ENCODE measurements at regions not wholly inside any gene's neighbourhood (a gene's known extent, or its start where the extent isn't known, plus 50 kb on each side); places are given as distances from the start of the nearest gene placed in this dataset.

GRCh38 chr18:77486985-77487384 is 237.3 kb downstream of the GALR1 start:
- no peak for TF ChIP-seq CTCF (IDR thresholded peaks at IDR 0.05)

DNA sequence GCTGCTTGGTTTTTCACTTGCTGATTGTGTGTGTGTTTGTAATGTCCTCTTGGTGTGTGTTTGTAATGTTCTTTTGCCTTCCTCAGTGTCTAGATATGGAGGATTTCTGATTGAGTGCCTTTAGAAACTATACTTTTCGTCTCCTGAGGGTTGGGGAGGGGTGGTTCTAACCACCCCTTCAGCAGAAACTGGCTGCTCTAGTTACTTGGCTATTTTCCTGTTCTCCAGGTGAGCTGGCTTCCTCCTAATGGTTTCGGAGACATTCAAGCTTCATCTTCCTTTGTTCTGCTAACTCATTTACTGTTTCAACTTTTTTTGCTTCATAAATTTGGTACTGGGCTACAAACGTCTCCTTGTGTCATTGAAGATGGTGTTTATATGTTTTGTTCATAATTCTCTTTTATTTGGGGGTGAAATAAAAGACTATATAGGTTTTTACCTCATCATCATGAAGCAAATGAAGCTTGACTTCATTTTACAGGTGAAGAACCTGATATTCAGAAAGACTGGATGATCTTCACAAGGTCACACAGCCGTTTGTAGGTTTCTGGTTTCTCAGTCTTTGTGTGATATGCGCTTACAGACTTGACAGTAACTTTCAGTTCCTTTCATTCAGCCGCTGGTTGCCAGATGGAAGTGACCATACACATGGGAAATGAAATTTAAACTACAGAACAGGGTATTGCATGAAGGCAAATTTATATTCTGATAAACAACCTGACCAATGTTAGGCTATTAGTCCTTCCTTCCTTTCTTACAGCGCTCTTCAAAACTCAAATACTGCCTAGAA is 238.5 kb downstream of the GALR1 start:
- TF ChIP-seq CTCF (IDR thresholded peaks at IDR 0.05) = no peak

GRCh38 chr18:77495079-77495478 is 245.4 kb downstream of the GALR1 start:
- no peak for TF ChIP-seq CTCF (IDR thresholded peaks at IDR 0.05)

DNA sequence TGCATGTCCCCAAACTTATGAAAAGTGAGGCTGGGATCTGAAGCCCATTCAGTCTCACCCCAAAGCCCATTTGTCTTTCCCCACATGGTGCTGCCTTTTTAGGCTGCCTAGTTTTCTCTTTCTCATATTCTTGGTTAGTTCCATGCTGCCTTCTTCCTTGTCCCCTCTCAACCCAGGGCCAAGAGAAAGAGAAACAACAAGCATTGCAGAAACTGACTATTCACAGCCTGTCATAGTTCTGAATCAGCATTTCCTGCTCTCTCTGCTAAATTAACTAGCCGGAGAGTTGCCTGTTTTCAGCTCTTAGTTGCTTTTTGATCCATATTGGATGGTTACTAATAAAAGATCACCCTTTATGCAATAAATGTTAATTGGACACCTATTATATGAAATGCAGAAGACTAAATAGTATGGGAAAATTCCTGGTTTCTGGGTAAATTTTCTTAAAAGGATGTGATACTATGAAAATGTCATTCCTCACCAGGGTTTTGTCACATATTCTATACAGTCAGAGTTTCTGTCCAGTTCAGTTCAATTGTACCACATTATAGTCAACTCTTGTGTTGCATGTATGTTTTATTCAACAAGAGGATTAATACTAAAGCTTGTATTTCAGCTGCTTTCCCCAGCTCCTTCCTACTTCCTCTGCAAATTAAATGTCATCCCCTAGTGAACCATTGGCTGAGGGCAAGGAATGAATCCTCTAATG is 246.5 kb downstream of the GALR1 start:
- TF ChIP-seq CTCF (IDR thresholded peaks at IDR 0.05) = no peak

DNA sequence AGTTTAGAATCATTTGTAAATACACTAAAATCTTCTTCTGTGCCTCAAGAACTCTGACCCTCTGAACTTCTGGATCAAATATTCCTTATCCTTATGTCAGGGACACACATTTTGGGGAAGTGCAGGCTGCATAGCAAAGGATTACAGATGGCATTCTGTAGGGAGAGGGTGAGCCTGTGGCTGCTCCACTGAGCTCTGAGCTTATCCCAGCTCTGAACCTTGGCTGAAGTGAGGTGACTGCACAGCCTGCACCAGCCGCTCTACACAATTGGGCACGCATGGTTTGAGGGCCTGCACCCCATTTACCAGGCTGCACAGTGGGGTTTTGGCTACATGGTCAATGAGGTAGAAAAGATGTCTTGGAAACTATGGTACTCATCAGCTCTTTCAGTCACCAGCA is 251.6 kb downstream of the GALR1 start:
- no peak for TF ChIP-seq CTCF (IDR thresholded peaks at IDR 0.05)

DNA sequence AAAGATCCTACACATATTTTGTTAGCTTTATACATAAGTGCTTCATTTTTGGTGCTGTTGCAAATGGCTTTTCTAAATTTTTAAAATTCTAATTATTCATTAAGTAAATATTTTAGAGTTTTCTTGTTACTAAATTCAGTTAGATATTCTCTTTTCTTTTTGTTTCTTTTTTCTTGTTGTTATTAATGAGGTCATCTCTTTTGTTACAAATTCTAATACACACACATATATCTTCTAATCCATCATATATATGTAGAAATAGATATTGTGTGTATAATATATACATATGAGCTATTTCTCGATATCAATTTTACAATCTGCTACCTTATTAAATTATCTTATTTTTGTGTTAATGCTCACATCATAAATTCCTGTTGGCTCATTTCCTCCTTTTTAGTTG is 255.9 kb downstream of the GALR1 start:
- TF ChIP-seq CTCF (IDR thresholded peaks at IDR 0.05) = no peak

DNA sequence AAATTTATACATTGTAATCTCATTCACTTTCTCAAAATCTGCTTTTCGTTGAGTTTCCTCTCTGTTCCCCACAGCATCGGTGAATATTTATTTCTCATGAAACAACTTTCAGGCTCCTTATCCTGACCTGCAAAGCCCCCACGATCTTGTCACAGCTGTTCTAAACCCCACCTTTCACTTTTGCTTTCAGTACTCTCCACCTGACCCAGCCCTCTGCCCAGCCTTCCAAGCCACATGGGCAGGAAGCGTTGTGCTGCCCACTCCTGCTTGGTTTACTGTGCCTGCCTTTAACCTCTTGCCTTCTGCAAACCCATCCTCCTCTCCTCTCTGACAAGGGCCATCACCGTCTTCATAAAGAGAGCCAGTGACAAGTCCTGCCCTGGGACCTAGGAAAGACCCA is 262.5 kb downstream of the GALR1 start:
- TF ChIP-seq CTCF (IDR thresholded peaks at IDR 0.05) = no peak

Data from LNCAP (cell line).